Fibroblast of mammary gland (primary cell): ENCODE measurements at regions not wholly inside any gene's neighbourhood (a gene's known extent, or its start where the extent isn't known, plus 50 kb on each side); places are given as distances from the start of the nearest gene placed in this dataset.
A peak's percentile ranks its signal among the peaks of the same experiment; 100 is the strongest.

Experiments used
- DNase-seq: peaks from one replicate; pipeline ENCODE4 v3.0.0-alpha.2; 2010; ENCODE audit warnings: low read depth
- H3K4me3 ChIP-seq: 2 replicates; pipeline ENCODE4 v1.5.1; 2011; ENCODE audit warnings: low read depth, mild to moderate bottlenecking, low read length, moderate library complexity; ENCODE audit not compliant: control insufficient read depth
- TF ChIP-seq, protein P1 (sequence below): conservative IDR thresholded peaks from 2 replicates; pipeline ENCODE4 v1.5.1; 2011; ENCODE audit warnings: low read depth, low read length, inconsistent platforms; ENCODE audit not compliant: control insufficient read depth, insufficient read depth

- H3K4me3 ChIP-seq = no peak overlapping the region
- peak; percentile 62 for DNase-seq
- TF ChIP-seq, protein P1, sequence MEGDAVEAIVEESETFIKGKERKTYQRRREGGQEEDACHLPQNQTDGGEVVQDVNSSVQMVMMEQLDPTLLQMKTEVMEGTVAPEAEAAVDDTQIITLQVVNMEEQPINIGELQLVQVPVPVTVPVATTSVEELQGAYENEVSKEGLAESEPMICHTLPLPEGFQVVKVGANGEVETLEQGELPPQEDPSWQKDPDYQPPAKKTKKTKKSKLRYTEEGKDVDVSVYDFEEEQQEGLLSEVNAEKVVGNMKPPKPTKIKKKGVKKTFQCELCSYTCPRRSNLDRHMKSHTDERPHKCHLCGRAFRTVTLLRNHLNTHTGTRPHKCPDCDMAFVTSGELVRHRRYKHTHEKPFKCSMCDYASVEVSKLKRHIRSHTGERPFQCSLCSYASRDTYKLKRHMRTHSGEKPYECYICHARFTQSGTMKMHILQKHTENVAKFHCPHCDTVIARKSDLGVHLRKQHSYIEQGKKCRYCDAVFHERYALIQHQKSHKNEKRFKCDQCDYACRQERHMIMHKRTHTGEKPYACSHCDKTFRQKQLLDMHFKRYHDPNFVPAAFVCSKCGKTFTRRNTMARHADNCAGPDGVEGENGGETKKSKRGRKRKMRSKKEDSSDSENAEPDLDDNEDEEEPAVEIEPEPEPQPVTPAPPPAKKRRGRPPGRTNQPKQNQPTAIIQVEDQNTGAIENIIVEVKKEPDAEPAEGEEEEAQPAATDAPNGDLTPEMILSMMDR = no peak
These were observed 179.4 kb downstream of the ETS1 start for GRCh38 chr11:128407962-128408361.

- no peak overlapping the region for H3K4me3 ChIP-seq
- no peak for DNase-seq
- TF ChIP-seq, protein P1 = no peak
These were observed 181.4 kb downstream of the ETS1 start for GRCh38 chr11:128405714-128406662.

- TF ChIP-seq, protein P1 = no peak
- H3K4me3 ChIP-seq = no peak overlapping the region
- DNase-seq = no peak
These were observed 182.2 kb downstream of the ETS1 start for GRCh38 chr11:128405112-128405511.

DNA sequence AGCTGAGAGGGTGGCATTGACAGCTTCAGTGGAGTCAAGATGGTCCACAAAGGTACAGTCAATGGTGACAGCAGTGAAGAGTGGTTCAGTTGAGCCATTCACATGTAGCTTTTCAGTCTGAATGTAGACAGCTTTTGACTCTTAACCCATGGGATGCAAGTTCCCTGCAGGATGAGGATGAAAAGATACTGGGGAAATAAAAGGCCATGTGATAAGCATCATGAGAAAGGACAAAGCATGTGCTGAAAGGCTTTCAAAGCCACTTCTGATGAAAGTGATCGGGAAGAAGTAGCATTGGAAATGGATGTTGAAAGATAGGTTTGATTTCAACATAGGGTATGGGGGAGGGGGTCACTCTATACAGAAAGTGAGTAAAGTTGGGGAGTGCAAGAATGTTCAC lies 182.9 kb downstream of the ETS1 start:
- TF ChIP-seq, protein P1 = no peak
- DNase-seq = no peak
- H3K4me3 ChIP-seq = no peak overlapping the region

DNA sequence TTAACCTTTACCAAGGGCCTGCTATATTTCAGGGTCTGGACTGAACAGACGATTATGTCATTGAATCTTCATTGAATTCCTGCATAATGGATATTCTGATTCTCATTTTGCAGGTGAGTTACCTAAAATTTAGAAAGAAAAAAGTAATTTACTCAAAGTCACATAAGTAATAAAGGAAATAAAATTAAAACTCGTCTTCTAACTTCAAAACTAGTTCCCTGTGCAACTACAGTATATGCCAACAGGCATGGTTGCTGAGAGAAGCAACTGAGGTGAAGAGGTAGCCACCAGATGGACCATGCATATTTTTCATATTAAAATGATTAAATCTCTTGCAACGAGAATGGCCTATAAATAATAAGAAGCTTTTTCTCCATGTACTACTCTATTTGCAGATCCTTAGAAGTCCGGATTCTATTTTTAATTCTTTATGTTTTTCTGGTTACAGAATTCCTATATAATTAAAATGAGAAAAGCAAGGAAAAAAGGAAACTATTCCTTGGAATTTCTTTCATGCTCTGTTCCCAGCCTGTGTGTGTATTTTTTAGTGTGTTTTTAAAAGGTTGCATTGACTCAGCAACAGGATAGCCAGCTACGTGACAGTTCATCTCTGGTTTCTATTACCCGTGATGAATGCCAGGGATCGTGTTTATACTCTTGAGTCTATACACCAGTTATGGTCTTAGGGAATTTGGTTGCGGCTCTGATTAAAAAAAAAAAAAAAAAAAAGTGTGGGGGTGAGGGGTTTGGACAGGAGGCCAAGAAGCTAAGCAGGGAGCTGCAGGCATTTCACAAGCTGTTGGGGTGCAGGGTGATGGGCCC lies 186.8 kb downstream of the ETS1 start:
- peak; percentile 85 for DNase-seq
- TF ChIP-seq, protein P1 = no peak
- no peak overlapping the region for H3K4me3 ChIP-seq

DNA sequence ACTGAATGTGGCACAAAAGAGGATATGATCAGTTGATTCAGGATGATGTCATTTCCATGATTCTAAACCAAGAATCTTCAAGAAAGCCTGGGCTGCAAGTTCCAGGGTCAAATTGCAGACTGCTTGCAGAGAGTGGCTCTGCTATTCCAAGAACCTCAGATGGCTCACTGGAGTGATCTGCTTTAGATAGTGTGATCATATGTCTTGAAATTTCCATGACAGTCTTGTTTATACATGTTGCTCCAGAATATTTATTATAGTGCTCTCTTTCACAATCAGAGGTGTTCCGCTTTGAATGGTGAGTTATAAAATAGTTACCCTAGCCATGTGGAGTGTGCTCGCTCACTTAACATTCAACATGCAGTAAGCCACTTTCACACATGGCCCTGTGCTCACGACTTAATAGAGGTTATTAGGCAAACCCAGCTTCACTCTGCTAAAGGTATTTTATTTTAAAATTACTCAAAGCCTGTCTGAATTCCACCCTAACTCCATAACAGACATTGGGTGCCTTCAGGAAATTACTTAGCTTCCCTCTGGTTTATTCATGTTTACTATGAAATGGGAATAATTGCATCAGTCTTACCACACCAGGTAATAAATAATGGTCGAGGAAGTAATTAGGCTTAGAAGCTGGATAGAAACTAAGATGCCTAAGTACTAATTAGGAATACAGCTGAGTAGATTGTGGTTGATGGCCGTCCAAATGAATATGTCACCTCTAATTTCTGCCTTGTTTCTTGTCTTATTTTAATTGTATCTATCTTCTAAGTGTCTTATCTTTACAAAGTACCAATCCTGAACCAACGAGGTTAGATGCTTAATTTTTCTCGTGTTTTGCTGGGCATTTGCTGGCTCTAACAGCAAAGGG lies 187.9 kb downstream of the ETS1 start:
- H3K4me3 ChIP-seq = no peak overlapping the region
- TF ChIP-seq, protein P1 = no peak
- peak; percentile 77 for DNase-seq
